GM12892 (cell line): ENCODE measurements at regions not wholly inside any gene's neighbourhood (a gene's known extent, or its start where the extent isn't known, plus 50 kb on each side); places are given as distances from the start of the nearest gene placed in this dataset.

ENCODE experiments used
- POLR2A ChIP-seq: IDR thresholded peaks from 2 replicates; pipeline ENCODE4 v1.6.1; 2011; ENCODE audit warnings: low read depth, low read length, control low read depth
- POLR2AphosphoS5 ChIP-seq: IDR thresholded peaks from 2 replicates; pipeline ENCODE4 v1.6.1; 2011; ENCODE audit warnings: low read depth, low read length, control low read depth
- TAF1 ChIP-seq: IDR thresholded peaks from 2 replicates; pipeline ENCODE4 v1.6.1; 2011; ENCODE audit warnings: low read depth, mild to moderate bottlenecking, control low read depth, low read length, borderline replicate concordance

DNA sequence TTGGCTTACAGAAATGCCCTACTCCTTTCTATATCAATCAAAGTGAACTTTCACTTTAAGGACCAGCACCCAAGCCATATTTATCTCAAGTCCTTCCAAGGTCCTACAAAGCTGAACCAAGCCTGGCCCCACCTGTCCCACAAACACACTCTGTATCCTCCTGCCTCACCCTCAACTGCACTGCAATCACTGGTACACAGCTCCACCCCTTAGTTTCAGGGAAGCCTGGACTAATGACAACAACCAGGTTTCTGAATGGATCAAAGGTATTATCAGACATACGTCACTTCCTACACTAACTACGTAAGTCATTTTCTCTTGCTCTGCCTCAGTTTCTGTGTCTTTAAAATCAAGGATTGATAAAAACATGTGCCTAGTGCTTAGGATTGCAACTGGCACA, 205.6 kb upstream of the HS3ST1 start:
- TF ChIP-seq POLR2AphosphoS5 (no peak), POLR2A (no peak), TAF1 (no peak)
